ENCODE measurements at regions not wholly inside any gene's neighbourhood (a gene's known extent, or its start where the extent isn't known, plus 50 kb on each side); places are given as distances from the start of the nearest gene placed in this dataset.

GRCh38 chr5:102594192-102594591 lies 95.4 kb upstream of the SLCO6A1 start:
- Histone ChIP-seq H3K27ac (ENCODE audit: extremely low read depth, low read depth, low read length) (no peak overlapping the region), H3K36me3 (ENCODE audit: control insufficient read depth in 2 of 2, insufficient read depth in 1 of 2, low read length in 2 of 2) (no peaks in the 10 kb centered on the region), H3K4me3 (ENCODE audit: low read depth, low read length) (no peak overlapping the region), H3K9me3 (ENCODE audit: control insufficient read depth, insufficient read depth, low read depth, low read length) (no peaks in the 10 kb centered on the region), H3K4me1 (ENCODE audit: control insufficient read depth, insufficient read depth, low read length) (no peaks in the 10 kb centered on the region)
- POLR2A ChIA-PET, result no interaction called here
- CTCF ChIA-PET, result no interaction called here
- TF ChIP-seq TSHZ1 (tag by site-specific recombination; IDR thresholded peaks at IDR 0.05; ENCODE audit: borderline replicate concordance), result no peak

GRCh38 chr5:102595332-102595731 lies 96.5 kb upstream of the SLCO6A1 start:
- POLR2A ChIA-PET, result no interaction called here
- CTCF ChIA-PET, result interaction anchor here (1.6 kb wide), 1 partner anchor 10 kb away, joined by 7 read pairs; no protein-coding TSS in a partner anchor
- Histone ChIP-seq H3K4me1 (ENCODE audit: control insufficient read depth, insufficient read depth, low read length) (no peaks in the 10 kb centered on the region), H3K36me3 (ENCODE audit: control insufficient read depth in 2 of 2, insufficient read depth in 1 of 2, low read length in 2 of 2) (no peaks in the 10 kb centered on the region), H3K27ac (ENCODE audit: extremely low read depth, low read depth, low read length) (no peak overlapping the region), H3K4me3 (ENCODE audit: low read depth, low read length) (no peak overlapping the region), H3K9me3 (ENCODE audit: control insufficient read depth, insufficient read depth, low read depth, low read length) (no peaks in the 10 kb centered on the region)
- no peak for TF ChIP-seq ZNF2 (tag by site-specific recombination; IDR thresholded peaks at IDR 0.05)
- TF ChIP-seq ZNF571 (tag by site-specific recombination; IDR thresholded peaks at IDR 0.05), result no peak
- no peak for TF ChIP-seq WT1 (tag by site-specific recombination; IDR thresholded peaks at IDR 0.05)
- no peak for TF ChIP-seq ZSCAN16 (tag by site-specific recombination; IDR thresholded peaks at IDR 0.05)
- TF ChIP-seq ZNF785 (tag by site-specific recombination; IDR thresholded peaks at IDR 0.05), result no peak
- no peak for TF ChIP-seq ZNF132 (tag by site-specific recombination; IDR thresholded peaks at IDR 0.05; ENCODE audit: borderline replicate concordance)
- no peak for TF ChIP-seq ZNF138 (tag by site-specific recombination; IDR thresholded peaks at IDR 0.05; ENCODE audit: borderline replicate concordance)
- no peak for TF ChIP-seq BCL6B (tag by site-specific recombination; IDR thresholded peaks at IDR 0.05)

DNA sequence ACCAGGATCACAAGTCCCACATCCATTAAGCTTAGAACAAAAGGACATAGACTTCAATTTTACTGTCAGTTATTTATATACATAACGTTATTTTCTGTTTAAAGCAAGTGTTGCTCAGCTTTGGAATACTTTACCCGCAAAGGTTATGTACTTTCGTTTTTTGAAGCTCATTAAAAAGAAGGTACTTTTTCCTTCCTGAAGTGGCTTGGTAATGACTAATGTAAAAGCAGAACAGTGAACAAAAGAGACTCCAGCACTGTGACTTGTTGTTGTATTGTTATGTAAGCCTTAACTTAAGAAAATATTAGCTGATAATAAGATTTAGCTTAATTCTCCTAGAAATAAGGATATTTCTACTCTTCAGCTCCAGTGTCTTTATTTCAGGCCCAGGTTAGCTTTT lies 97.3 kb upstream of the SLCO6A1 start:
- Histone ChIP-seq H3K4me1 (ENCODE audit: control insufficient read depth, insufficient read depth, low read length) (no peaks in the 10 kb centered on the region), H3K4me3 (ENCODE audit: low read depth, low read length) (no peak overlapping the region), H3K36me3 (ENCODE audit: control insufficient read depth in 2 of 2, insufficient read depth in 1 of 2, low read length in 2 of 2) (no peaks in the 10 kb centered on the region), H3K27ac (ENCODE audit: extremely low read depth, low read depth, low read length) (no peak overlapping the region), H3K9me3 (ENCODE audit: control insufficient read depth, insufficient read depth, low read depth, low read length) (no peaks in the 10 kb centered on the region)
- ChIA-PET POLR2A (no interaction called here), CTCF (interaction anchor here (0.8 to 1.6 kb wide), 3 partner anchors 11 to 444 kb away, joined by 3 to 7 read pairs (median 4); no protein-coding TSS in a partner anchor)
- TF ChIP-seq, protein P1, sequence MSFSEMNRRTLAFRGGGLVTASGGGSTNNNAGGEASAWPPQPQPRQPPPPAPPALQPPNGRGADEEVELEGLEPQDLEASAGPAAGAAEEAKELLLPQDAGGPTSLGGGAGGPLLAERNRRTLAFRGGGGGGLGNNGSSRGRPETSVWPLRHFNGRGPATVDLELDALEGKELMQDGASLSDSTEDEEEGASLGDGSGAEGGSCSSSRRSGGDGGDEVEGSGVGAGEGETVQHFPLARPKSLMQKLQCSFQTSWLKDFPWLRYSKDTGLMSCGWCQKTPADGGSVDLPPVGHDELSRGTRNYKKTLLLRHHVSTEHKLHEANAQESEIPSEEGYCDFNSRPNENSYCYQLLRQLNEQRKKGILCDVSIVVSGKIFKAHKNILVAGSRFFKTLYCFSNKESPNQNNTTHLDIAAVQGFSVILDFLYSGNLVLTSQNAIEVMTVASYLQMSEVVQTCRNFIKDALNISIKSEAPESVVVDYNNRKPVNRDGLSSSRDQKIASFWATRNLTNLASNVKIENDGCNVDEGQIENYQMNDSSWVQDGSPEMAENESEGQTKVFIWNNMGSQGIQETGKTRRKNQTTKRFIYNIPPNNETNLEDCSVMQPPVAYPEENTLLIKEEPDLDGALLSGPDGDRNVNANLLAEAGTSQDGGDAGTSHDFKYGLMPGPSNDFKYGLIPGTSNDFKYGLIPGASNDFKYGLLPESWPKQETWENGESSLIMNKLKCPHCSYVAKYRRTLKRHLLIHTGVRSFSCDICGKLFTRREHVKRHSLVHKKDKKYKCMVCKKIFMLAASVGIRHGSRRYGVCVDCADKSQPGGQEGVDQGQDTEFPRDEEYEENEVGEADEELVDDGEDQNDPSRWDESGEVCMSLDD (tag by site-specific recombination; IDR thresholded peaks at IDR 0.05), result no peak

GRCh38 chr5:102596951-102597350 lies 98.2 kb upstream of the SLCO6A1 start:
- Histone ChIP-seq H3K27ac (ENCODE audit: extremely low read depth, low read depth, low read length) (no peak overlapping the region), H3K4me1 (ENCODE audit: control insufficient read depth, insufficient read depth, low read length) (no peaks in the 10 kb centered on the region), H3K4me3 (ENCODE audit: low read depth, low read length) (no peak overlapping the region), H3K36me3 (ENCODE audit: control insufficient read depth in 2 of 2, insufficient read depth in 1 of 2, low read length in 2 of 2) (no peaks in the 10 kb centered on the region), H3K9me3 (ENCODE audit: control insufficient read depth, insufficient read depth, low read depth, low read length) (no peaks in the 10 kb centered on the region)
- POLR2A ChIA-PET, result no interaction called here
- CTCF ChIA-PET, result no interaction called here
- TF ChIP-seq EGR2 (tag by site-specific recombination; IDR thresholded peaks at IDR 0.05; ENCODE audit: low read depth), result no peak
- no peak for TF ChIP-seq ZBTB20 (tag by site-specific recombination; IDR thresholded peaks at IDR 0.05)
- TF ChIP-seq ZNF76 (tag by site-specific recombination; IDR thresholded peaks at IDR 0.05; ENCODE audit: borderline replicate concordance, low read depth), result no peak
- TF ChIP-seq ZNF501 (tag by site-specific recombination; IDR thresholded peaks at IDR 0.05), result no peak
- TF ChIP-seq ZNF292 (tag by site-specific recombination; IDR thresholded peaks at IDR 0.05; ENCODE audit: borderline replicate concordance, low read depth), result no peak
- no peak for TF ChIP-seq GFI1B (tag by site-specific recombination; IDR thresholded peaks at IDR 0.05)
- TF ChIP-seq, protein P2, sequence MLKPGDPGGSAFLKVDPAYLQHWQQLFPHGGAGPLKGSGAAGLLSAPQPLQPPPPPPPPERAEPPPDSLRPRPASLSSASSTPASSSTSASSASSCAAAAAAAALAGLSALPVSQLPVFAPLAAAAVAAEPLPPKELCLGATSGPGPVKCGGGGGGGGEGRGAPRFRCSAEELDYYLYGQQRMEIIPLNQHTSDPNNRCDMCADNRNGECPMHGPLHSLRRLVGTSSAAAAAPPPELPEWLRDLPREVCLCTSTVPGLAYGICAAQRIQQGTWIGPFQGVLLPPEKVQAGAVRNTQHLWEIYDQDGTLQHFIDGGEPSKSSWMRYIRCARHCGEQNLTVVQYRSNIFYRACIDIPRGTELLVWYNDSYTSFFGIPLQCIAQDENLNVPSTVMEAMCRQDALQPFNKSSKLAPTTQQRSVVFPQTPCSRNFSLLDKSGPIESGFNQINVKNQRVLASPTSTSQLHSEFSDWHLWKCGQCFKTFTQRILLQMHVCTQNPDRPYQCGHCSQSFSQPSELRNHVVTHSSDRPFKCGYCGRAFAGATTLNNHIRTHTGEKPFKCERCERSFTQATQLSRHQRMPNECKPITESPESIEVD (tag by site-specific recombination; IDR thresholded peaks at IDR 0.05), result no peak
- TF ChIP-seq ZNF701 (tag by site-specific recombination; IDR thresholded peaks at IDR 0.05), result no peak
- no peak for TF ChIP-seq GLI2 (tag by site-specific recombination; IDR thresholded peaks at IDR 0.05; ENCODE audit: borderline replicate concordance, low read depth)
- no peak for TF ChIP-seq ZNF214 (tag by site-specific recombination; IDR thresholded peaks at IDR 0.05; ENCODE audit: borderline replicate concordance)
